Heart left ventricle (tissue), 16 donors: ENCODE measurements at regions not wholly inside any gene's neighbourhood (a gene's known extent, or its start where the extent isn't known, plus 50 kb on each side); places are given as distances from the start of the nearest gene placed in this dataset.

Source experiments
- ATAC-seq, 4 donors: fragments of 200-7000 bp; cut with Tn5 transposase; one replicate each; pipeline ENCODE4 v1.9.1; 2020 to 2022; ENCODE audit warnings: moderate library complexity in 4 of 4, mild to moderate bottlenecking in 3 of 4, moderate number of reproducible peaks in 1 of 4
- DNase-seq, 5 donors: peaks; one replicate each; pipeline ENCODE4 v3.0.0-alpha.2; 2020
- H3K27ac ChIP-seq, 12 donors: fragments of 200-600 bp; sonication (generic) in 4 of 12; one replicate each; pipeline versions ENCODE4 v1.5.0 to v1.8.0; 2016 to 2022; ENCODE audit warnings: mild to moderate bottlenecking in 2 of 12
- H3K27me3 ChIP-seq, 9 donors: fragments of 200-600 bp; sonication (generic) in 2 of 9; one replicate each; pipeline versions ENCODE4 v1.5.1 to v1.8.0; 2016 to 2022; ENCODE audit warnings: mild to moderate bottlenecking in 3 of 9
- H3K36me3 ChIP-seq, 9 donors: fragments of 200-600 bp; sonication (generic) in 2 of 9; one replicate each; pipeline versions ENCODE4 v1.5.0 to v1.8.0; 2018 to 2022; ENCODE audit warnings: mild to moderate bottlenecking in 2 of 9
- H3K4me1 ChIP-seq, 12 donors: fragments of 200-600 bp; sonication (generic) in 4 of 12; one replicate each; pipeline versions ENCODE4 v1.5.0 to v1.8.0; 2016 to 2022; ENCODE audit warnings: mild to moderate bottlenecking in 3 of 12
- H3K4me3 ChIP-seq, 12 donors: fragments of 200-600 bp; sonication (generic) in 4 of 12; one replicate each; pipeline versions ENCODE4 v1.5.0 to v1.8.0; 2017 to 2022; ENCODE audit warnings: mild to moderate bottlenecking in 9 of 12, moderate library complexity in 4 of 12
- H3K9me3 ChIP-seq, 12 donors: fragments of 200-600 bp; sonication (generic) in 4 of 12; one replicate each; pipeline versions ENCODE4 v1.5.0 to v1.8.0; 2016 to 2022; ENCODE audit warnings: mild to moderate bottlenecking in 1 of 12
- CTCF ChIP-seq, 12 donors: fragments of 200-600 bp; sonication (generic) in 4 of 12; IDR thresholded peaks; one replicate each; pipeline versions ENCODE4 v1.5.0 to v1.8.0; 2018 to 2022; ENCODE audit warnings: antibody characterized with exemption in 12 of 12, mild to moderate bottlenecking in 5 of 12
- POLR2A ChIP-seq, 2 donors: fragments of 450-650 bp; IDR thresholded peaks; one replicate each; pipeline ENCODE4 v1.6.1; 2017; ENCODE audit warnings: antibody characterized with exemption in 2 of 2, mild to moderate bottlenecking in 2 of 2, moderate library complexity in 2 of 2
- WGBS, 4 donors: extraction: QIAGEN DNeasy Blood & Tissue Kit in 2 of 4; methylation state at CpG; one replicate each; pipeline versions ENCODE4 v1.1.5 to v1.1.7; 2013 to 2018; 5-methylcytosine and 5-hydroxymethylcytosine counted together
- intact Hi-C, 10 donors: fragments of 100-400 bp; cut with DNase I; formaldehyde crosslinking; loops; one replicate each; pipeline versions ENCODE4 v1.11.1 to v1.14.2; 2022
- donor health status: ischemic (EF 13 %, LVEDD 7.1; RV severe dilation, severe dysfunction).
- donor health status: healthy with polysubstance abuse.
- donor health status: DM: no; HTN: yes; CAD: no.
- donor health status: DM: no; HTN: no; CAD: no.
- donor health status: ischemic (EF 25% LVEDD 6.9; RV normal size, moderate dysfunction).
- donor health status: ischemic (EF 25% LVEDD 5.7; RV mildly dilated, moderate dysfunction).
- donor health status: healthy.
- donor health status: DM: yes; HTN: yes; CAD: no.
- donor health status: ischemic (EF 35%, LVEDD 5.7; RV mildly dilated, moderate dysfunction).
- donor health status: nonischemic (EF 11% LVEDD 7.7; RV severe dilation, severe dysfunction).
- donor health status: DM: yes; HTN: yes; CAD: no.
- donor health status: PGD.
- donor health status: ischemic (EF 29% LVEDD 5.4; RV normal size, mild dysfunction).
- donor health status: nonischemic (EF 23%, LVEDD 6.1; RV moderate dilation, normal function).

- intact Hi-C loops, result no loop called here
- peak in 1 of 5 donors; percentile 52 for DNase-seq
- peaks cover 0 to 12% (median 0%) of the 10 kb centered on the region in 12 donors for H3K9me3 ChIP-seq
- TF ChIP-seq POLR2A (IDR thresholded peaks at IDR 0.05) (no peak), CTCF (IDR thresholded peaks at IDR 0.05) (no peak)
- H3K27me3 ChIP-seq, result no peaks in the 10 kb centered on the region
- WGBS, 4 donors, result 86 to 96% (median 94%) methylated on average over 2 of the region's 2 CpGs
- H3K4me3 ChIP-seq, result no peak overlapping the region
- peaks cover 0 to 10% (median 0%) of the 10 kb centered on the region in 12 donors for H3K4me1 ChIP-seq
- H3K27ac ChIP-seq, result no peak overlapping the region
- no peaks in the 10 kb centered on the region for H3K36me3 ChIP-seq
- no peak for ATAC-seq
Measured at GRCh38 chr5:165184183-165184582, 1678.8 kb downstream of the MAT2B start.

DNA sequence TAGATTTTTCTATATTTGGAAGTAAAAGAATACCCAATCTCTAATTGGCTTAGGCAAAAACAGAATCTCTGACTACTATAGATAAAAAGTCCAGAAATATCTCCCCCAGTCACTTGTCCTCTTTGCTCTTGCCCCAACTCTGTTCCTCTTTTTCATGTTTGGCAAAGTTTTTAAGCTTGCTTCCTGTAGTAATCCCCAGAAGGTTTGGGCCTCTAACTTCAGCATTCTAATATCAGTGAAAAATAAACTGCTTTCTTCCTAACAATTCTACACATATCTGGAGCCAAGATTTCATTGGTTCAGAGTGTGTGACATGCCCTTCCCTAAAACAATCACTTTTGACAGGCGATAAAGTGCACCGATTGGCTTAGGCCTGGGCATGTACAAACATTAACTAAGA is 1680.3 kb downstream of the MAT2B start:
- Histone ChIP-seq H3K4me1 (peaks cover 0 to 10% (median 0%) of the 10 kb centered on the region in 12 donors), H3K9me3 (peaks cover 0 to 12% (median 0%) of the 10 kb centered on the region in 12 donors), H3K27me3 (no peaks in the 10 kb centered on the region), H3K36me3 (no peaks in the 10 kb centered on the region), H3K27ac (no peak overlapping the region), H3K4me3 (no peak overlapping the region)
- WGBS, 4 donors, result 66 to 77% (median 74%) methylated on average over 2 of the region's 2 CpGs
- no peak for ATAC-seq
- DNase-seq, result no peak
- intact Hi-C loops, result no loop called here
- TF ChIP-seq CTCF (IDR thresholded peaks at IDR 0.05) (no peak), POLR2A (IDR thresholded peaks at IDR 0.05) (no peak)

GRCh38 chr5:165187815-165188214 is 1682.4 kb downstream of the MAT2B start:
- peaks cover 0 to 10% (median 0%) of the 10 kb centered on the region in 12 donors for H3K4me1 ChIP-seq
- ATAC-seq (no peak), DNase-seq (no peak)
- no peak overlapping the region for H3K27ac ChIP-seq
- no peak overlapping the region for H3K4me3 ChIP-seq
- no peaks in the 10 kb centered on the region for H3K36me3 ChIP-seq
- H3K27me3 ChIP-seq, result no peaks in the 10 kb centered on the region
- peaks cover 0 to 12% (median 0%) of the 10 kb centered on the region in 12 donors for H3K9me3 ChIP-seq
- intact Hi-C loops, result no loop called here
- TF ChIP-seq POLR2A (IDR thresholded peaks at IDR 0.05) (no peak), CTCF (IDR thresholded peaks at IDR 0.05) (no peak)

DNA sequence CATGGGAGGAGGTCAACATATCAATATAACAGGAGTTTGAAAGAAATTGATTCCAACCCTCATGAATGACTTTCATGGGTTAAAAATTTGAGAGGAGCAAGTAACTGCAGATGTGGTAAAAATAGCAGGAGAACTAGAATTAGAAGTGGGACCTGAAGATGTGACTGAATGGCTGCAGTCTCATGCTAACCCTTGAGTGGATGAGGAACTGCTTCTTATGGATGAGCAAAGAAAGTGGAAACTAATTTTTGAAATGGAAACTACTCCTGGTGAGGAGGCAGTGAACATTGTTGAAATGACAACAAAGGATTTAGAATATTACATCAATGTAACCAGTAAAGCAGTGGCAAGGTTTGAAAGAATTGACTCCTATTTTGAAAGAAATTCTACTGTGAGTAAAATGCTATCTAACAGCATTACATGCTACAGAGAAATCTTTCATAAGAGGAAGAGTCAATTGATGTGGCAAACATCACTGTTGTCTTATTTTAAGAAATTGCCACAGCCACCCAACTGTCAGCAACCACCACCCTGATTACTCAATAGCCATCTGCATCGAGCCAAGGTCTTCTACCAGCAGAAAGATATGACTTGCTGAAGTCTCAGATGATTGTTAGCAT is 1683.2 kb downstream of the MAT2B start:
- TF ChIP-seq POLR2A (IDR thresholded peaks at IDR 0.05) (no peak), CTCF (IDR thresholded peaks at IDR 0.05) (no peak)
- H3K27me3 ChIP-seq, result no peaks in the 10 kb centered on the region
- H3K4me1 ChIP-seq, result peaks cover 0 to 10% (median 0%) of the 10 kb centered on the region in 12 donors
- DNase-seq, result no peak
- intact Hi-C loops, result no loop called here
- peak overlapping the region in 1 of 12 donors; percentile 14 for H3K27ac ChIP-seq
- no peak for ATAC-seq
- H3K9me3 ChIP-seq, result peaks cover 0 to 10% (median 0%) of the 10 kb centered on the region in 12 donors
- H3K36me3 ChIP-seq, result no peaks in the 10 kb centered on the region
- WGBS, 4 donors, result 50 to 83% (median 59%) methylated on average over 1 of the region's 1 CpG
- H3K4me3 ChIP-seq, result no peak overlapping the region
